Calu3 (cell line): ENCODE measurements at regions not wholly inside any gene's neighbourhood (a gene's known extent, or its start where the extent isn't known, plus 50 kb on each side); places are given as distances from the start of the nearest gene placed in this dataset.

Experiments
- BruUV-seq: library from RNA; stranded (reverse); fragments of 400-500 nt; replicated peaks from 2 replicates; lab custom pipeline; 2021; lab: Mats Ljungman, UMichigan
- CTCF ChIA-PET: fragments of 300-600 bp; sonication (Branson Sonifier 250); formaldehyde crosslinking; loops from one replicate; lab custom pipeline; 2022; ENCODE audit warnings: antibody characterized with exemption; lab: Charles Lee
- DNase-seq: peaks from one replicate; pipeline ENCODE4 v3.0.0; 2022
- H3K27ac Mint-ChIP-seq: one replicate; pipeline ENCODE4 v1.8.0; 2022; ENCODE audit warnings: mixed read lengths; ENCODE audit not compliant: unreplicated experiment
- H3K27me3 Mint-ChIP-seq: one replicate; pipeline ENCODE4 v1.8.0; 2022; ENCODE audit warnings: mixed read lengths; ENCODE audit not compliant: unreplicated experiment
- H3K36me3 Mint-ChIP-seq: one replicate; pipeline ENCODE4 v1.8.0; 2022; ENCODE audit warnings: mild to moderate bottlenecking, moderate library complexity, mixed read lengths; ENCODE audit not compliant: insufficient read depth, unreplicated experiment
- H3K4me1 Mint-ChIP-seq: one replicate; pipeline ENCODE4 v1.8.0; 2022; ENCODE audit warnings: mild to moderate bottlenecking, low read depth, mixed read lengths; ENCODE audit not compliant: unreplicated experiment
- H3K4me3 Mint-ChIP-seq: one replicate; pipeline ENCODE4 v1.8.0; 2022; ENCODE audit warnings: mild to moderate bottlenecking, low read depth, moderate library complexity, mixed read lengths; ENCODE audit not compliant: unreplicated experiment
- H3K9me3 Mint-ChIP-seq: one replicate; pipeline ENCODE4 v1.8.0; 2022; ENCODE audit warnings: low read depth, mixed read lengths; ENCODE audit not compliant: unreplicated experiment
- CTCF ChIP-seq: fragments of 200-600 bp; IDR thresholded peaks from one replicate; pipeline ENCODE4 v1.8.0; 2022; ENCODE audit warnings: antibody characterized with exemption; ENCODE audit not compliant: unreplicated experiment
- intact Hi-C: fragments of 100-400 bp; cut with micrococcal nuclease; formaldehyde crosslinking; loops from one replicate; pipeline ENCODE4 v1.10.0; 2022; ENCODE audit not compliant: unreplicated experiment

- no TSS peak for BruUV-seq
- no peaks in the 10 kb centered on the region for H3K27me3 Mint-ChIP-seq
- no peak overlapping the region for H3K27ac Mint-ChIP-seq
- H3K4me3 Mint-ChIP-seq = no peak overlapping the region
- DNase-seq = no peak
- H3K9me3 Mint-ChIP-seq = no peaks in the 10 kb centered on the region
- no peaks in the 10 kb centered on the region for H3K36me3 Mint-ChIP-seq
- TF ChIP-seq CTCF = no peak
- CTCF ChIA-PET = no interaction called here
- intact Hi-C loops = no loop called here
- no peaks in the 10 kb centered on the region for H3K4me1 Mint-ChIP-seq
Measured at GRCh38 chr4:160498211-160498610, 1395.3 kb downstream of the RAPGEF2 start.

GRCh38 chr4:160505724-160506123 is 1402.8 kb downstream of the RAPGEF2 start:
- DNase-seq = no peak
- H3K4me3 Mint-ChIP-seq = no peak overlapping the region
- H3K4me1 Mint-ChIP-seq = no peaks in the 10 kb centered on the region
- H3K9me3 Mint-ChIP-seq = no peaks in the 10 kb centered on the region
- no peak overlapping the region for H3K27ac Mint-ChIP-seq
- TF ChIP-seq CTCF = no peak
- H3K27me3 Mint-ChIP-seq = no peaks in the 10 kb centered on the region
- no peaks in the 10 kb centered on the region for H3K36me3 Mint-ChIP-seq
- CTCF ChIA-PET = no interaction called here
- intact Hi-C loops = no loop called here
- BruUV-seq = no TSS peak

- DNase-seq = no peak
- H3K27me3 Mint-ChIP-seq = no peaks in the 10 kb centered on the region
- H3K9me3 Mint-ChIP-seq = no peaks in the 10 kb centered on the region
- no peak overlapping the region for H3K4me3 Mint-ChIP-seq
- no peaks in the 10 kb centered on the region for H3K36me3 Mint-ChIP-seq
- no peak for TF ChIP-seq CTCF
- no TSS peak for BruUV-seq
- no peaks in the 10 kb centered on the region for H3K4me1 Mint-ChIP-seq
- CTCF ChIA-PET = no interaction called here
- H3K27ac Mint-ChIP-seq = no peak overlapping the region
- intact Hi-C loops = no loop called here
Measured at GRCh38 chr4:160510928-160511327, 1408.0 kb downstream of the RAPGEF2 start.

- TF ChIP-seq CTCF = no peak
- Mint-ChIP-seq H3K9me3 (peaks cover 3% of the 10 kb centered on the region), H3K4me3 (no peak overlapping the region), H3K36me3 (no peaks in the 10 kb centered on the region), H3K27ac (no peak overlapping the region), H3K27me3 (no peaks in the 10 kb centered on the region), H3K4me1 (no peaks in the 10 kb centered on the region)
- intact Hi-C loops = no loop called here
- no TSS peak for BruUV-seq
- DNase-seq = no peak
- CTCF ChIA-PET = no interaction called here
Measured at GRCh38 chr4:160514126-160514525, 1411.2 kb downstream of the RAPGEF2 start.
